Kasumi-1 (cell line): ENCODE measurements at regions not wholly inside any gene's neighbourhood (a gene's known extent, or its start where the extent isn't known, plus 50 kb on each side); places are given as distances from the start of the nearest gene placed in this dataset.
A peak's percentile ranks its signal among the peaks of the same experiment; 100 is the strongest.

ENCODE experiments used
- DNase-seq, 2 experiments: peaks; one replicate each; lab custom pipeline; 2025; lab: John Stamatoyannopoulos, UW

DNA sequence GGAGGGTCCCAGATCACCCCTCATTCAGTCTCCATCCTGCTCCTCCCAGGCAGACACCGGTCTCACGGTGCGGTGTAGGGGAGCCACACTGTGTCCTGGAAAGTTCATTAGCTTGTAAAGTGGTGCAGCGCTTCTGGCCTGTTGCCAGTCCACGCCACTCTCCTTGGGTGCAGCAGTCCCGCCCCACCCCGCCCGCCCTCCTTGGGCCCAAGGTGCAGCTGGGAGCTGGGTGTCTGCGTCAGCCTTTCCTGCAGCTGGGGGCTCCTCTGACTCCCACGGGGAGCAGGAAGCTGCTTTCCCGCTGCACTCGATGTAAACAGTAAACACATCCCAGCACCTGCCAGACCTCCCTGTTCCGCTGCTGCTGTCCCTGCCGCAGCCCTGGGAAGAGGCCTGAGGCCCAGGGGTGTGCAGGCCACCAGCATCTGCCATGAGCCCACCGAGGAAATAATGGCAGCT lies 53.8 kb upstream of the ASB18 start:
- DNase-seq, result no peak

DNA sequence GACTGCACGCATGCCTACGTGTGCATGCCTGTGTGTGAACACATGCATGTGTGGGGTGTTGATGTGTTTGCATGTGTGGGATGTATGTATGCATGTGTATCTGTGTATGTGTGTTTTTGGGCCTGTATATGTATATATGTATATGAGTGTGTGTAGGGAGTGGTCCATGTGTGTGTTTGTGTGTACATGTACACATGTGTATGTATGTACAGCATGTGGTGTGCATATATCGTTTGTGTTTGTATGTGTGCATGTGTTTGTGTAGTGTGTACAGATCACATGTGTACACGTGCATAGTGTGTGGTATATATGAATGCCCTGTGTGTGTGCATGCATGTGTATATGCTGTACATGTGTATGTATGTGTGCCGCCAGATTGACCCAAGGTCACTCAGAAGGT lies 54.2 kb upstream of the ASB18 start:
- no peak for DNase-seq

DNA sequence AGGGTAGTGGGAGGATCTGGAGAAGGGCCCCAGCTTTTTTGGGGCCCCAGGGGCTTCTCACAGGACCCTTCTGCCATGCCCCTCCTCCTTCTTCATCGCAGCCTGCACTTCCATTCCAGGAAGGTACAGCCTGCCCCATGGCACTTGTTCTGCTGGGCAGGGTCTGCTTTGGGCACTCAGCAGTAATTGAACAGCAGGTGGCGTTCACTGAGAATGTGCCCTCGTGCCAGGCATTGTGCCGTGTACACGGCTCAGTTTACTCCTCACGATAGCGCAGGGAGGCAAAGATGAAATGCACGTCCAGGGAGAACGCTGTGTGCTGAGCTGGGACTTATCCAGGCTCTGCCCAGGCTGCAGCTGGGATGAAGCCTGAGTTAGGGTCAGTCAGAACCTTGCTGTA lies 54.8 kb upstream of the ASB18 start:
- no peak for DNase-seq

DNA sequence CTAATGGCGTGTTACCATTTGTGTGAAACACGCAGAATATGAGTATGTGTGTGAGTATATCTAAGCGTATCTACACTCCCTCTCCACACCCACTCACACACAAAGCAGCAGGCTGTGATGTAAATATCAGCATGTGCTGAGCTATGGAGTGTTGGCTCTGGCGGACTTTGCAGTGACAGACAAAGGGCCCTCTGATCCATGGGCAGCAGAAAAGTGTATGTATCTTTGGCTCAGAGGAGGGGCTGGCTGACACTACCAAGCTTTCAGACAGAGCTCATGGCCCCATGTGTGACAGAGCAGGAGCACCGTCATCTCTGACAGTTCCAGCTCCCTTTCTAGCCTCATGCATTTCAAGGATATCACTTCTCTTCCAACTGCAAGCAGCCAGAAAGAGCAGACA lies 57.2 kb upstream of the ASB18 start:
- no peak for DNase-seq

DNA sequence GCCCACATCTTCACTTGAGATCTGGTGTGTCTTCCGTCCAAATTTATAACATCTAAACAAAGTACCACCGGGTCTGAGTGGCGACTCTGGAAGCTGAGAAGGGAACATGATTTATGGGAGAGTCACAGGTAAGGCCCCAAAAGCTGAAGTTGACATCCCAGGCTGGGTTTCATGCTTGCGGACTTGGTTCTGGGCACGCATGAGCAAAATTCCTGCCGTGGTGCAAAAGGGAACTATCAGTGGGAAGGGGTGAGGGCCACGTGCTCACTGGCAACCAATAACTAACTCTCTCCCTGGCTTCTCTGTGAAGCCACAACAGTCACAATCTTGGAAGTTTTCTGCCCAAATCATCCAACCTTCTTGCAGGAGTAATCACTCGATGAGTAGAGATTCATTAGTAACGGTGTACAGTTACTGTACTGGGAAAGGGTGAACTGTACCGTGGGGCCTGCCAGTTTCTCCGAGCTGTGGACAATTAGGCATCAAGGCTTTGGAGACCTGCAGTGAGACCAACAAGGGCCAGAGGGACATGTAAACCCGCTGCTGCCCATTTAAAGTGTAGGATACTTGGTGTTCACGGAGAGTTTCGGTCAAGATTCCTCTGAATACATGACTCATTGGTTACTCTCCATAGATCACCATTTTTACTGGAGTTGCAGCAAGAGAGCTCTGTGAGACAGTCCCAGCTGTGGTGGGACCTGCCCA lies 69.4 kb upstream of the ASB18 start:
- DNase-seq, result no peak

DNA sequence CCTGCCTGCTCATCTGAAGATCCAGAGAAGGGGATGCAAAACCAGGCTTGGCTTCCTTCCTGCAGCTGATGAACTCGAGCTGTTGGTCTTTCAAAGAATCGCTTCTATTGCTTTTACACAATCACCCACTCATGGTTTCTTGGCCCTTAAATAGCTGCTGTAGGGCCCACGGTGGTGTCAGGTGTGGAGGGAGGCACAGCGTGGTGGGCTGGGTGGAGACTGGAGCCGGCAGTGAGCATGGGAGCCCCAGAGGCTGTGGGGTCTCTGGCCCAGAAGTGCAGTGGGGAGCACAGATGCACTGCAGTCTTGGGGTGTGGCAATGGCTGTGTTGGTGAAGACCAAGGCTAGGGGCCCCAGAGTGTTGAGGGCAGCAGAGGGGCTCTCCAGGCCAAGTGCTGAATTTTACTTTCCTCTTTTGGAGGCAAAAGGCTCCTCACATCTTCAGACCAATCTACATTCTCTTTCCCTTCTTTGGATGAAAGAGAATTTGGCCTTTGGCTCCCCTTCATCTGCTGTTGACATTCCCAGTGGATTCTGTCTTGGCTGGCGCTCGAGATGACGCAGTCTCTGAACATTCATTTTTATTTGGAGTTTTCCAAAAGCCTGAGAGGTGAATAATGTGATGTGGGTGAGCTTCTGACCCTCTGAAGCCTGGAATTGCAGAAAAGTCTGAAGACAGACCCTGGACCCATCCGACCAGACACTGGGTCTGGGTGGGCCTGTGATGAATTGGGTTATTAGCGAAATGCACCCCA lies 70.1 kb upstream of the ASB18 start:
- DNase-seq, result no peak

DNA sequence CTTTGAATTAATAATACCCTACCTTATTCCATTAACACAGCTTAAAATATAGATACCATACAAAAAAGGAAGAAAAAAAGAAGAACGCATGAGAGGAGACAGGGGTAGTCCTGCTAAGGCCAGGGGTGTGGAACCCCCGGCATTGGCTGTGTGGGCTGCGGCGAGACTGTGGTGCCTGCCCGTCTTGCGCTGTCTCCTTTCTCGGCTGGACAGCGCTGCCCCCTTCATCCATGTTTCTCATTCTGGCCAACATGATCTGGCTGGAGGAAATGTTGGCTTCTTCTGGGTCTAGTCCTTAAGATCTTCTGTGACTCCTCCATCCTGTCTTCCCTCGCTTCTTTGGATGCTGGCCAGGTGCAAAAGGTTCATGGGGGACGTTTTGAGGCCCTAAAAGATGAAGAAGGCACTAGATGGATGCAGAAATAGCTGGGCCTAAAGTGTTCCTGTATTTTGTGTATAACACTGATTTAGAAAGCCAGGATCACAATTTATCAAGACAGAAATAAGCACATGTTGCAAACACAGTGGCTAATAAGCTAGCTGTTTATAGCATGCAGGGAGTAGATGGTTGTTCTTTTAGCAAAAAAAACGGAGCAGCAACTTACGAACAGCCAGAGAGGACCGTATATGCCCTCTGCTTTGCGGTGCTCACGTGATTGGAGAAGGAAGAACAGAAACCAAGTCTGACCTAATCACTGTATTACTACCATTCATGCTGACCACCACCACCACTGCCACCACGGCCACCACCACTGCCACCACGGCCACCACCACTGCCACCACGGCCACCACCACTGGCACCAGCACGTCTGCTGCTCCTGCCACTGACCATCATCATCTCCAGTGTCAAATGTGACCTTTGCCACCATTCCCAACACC lies 71.7 kb upstream of the ASB18 start:
- DNase-seq, result no peak

DNA sequence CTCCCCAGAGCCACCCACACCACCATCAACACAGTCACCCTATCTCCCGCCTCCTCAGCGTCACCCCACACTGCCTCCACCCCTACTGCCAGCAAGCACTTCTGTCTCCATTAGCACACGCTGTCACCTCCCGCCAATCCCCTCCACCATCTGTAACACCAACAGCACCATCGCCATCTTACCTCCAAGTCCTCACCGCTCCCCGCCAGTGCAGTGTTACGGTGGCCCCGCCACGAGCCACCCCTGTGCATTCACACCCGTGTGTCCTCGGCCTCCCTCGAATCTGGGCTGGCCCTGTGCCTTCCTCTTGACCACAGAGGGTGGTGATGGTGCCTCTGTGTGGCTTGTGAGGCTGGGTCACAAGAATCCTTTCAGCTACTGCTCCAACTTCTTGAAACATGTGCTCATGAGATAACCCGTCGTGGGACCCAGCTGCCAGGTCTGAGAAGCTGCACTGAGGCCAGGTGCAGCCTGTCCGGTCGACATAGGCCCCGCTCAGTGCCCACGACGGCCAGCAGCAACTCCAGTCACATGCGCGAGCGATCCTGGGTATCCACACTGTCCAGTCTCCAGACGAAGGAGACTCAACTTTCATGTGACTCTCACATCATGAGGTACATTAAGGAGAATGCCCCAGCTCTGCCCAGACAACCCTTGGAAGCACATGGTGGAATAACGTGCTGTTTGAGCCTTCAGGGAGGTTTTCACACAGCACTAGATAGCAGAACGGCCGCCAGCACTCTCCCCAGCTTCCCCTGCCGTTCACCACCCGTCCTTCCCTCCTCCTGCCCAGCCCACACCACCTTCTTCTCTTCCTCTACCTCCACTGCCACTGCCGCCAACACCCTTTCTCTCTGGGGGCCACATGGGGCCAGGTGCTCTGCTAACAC lies 72.6 kb upstream of the ASB18 start:
- no peak for DNase-seq

DNA sequence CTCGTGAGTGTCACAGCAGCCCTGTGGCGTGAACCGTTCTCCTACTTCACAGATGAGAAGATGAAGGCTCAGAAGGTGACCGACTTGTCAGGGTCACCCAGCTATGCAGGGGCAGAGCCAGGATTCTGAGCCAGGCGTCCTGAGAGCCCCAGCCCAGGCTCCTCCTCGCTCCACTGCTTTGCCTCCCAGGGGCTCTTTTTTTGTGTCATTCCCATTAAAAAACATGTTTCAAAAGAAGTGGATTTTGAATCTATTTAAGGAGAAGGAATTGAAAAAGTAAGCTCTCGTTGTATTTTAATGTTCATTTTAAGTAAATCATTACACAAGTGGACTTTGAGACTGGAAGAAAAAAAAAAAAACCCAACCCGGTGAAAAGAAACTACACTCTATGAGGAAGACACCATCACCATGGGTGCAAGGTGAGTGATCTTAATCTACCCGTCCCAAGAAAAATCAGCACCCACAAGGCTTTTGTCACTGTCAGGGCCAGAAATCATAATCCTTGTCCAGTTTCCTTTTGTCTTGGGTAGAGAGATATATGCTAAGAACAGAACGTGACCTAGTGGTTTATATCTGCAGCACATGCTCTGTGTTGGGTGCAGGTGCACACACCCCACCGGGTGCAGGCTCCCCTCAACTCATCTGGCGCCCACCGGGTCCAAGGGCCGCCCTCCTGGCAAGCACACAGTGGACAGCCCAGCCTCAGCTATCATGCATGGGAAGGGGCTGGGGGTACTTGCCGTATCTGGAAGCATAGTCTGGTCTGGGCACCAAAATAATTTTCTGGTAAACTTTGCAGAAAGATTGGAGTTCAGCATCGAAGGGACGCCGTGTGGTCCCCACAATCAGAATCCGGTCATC lies 73.5 kb upstream of the ASB18 start:
- DNase-seq, result no peak

DNA sequence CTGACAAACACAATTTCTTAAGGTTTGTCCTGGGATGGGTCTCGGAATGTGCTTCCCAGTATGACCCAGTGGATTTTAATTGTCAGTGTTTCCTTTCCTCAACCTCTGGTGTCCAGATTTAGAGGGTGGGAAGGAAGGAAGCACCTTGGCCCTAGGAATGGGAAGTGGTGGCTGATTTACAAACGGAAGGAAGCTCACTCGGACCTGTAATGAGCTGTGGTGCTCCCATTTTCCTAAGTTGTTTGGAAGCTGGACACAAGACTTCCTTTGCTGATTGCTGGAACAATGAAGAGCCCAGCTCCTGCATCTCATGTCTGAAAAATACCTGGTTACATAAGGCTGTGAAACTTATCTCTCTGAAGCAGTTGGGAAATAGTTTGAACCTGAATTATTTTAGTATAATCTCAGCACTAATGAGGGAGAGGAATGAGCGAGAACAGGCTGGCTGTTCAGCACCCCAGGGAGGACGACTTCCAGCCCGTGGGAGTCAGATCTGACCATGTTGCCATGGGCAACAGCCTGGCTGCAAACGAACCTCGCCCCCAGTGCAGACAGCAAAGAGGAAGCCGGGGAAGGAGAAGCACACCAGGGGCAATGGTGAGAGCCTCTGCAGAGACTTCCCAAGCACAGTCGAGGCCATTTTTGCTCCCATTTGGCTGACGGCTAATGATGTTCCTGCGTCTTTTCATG lies 74.4 kb upstream of the ASB18 start:
- no peak for DNase-seq

DNA sequence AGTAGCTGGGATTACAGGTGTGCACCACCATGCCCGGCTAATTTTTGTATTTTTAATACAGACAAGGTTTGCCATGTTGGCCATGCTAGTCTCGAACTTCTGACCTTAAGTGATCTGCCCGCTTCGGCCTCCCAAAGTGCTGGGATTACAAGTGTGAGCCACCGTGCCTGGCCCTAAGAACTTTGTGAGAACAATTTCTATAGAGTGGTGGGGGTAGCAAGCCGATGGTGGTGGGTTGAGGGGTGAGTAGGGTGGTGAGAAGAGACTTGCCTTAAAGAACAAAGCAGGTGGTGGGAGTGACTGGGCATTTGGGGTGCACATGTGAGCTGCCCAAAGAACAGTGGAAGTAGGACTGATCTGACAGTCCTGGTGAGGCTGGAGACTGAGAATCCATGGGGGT lies 76.0 kb upstream of the ASB18 start:
- no peak for DNase-seq

DNA sequence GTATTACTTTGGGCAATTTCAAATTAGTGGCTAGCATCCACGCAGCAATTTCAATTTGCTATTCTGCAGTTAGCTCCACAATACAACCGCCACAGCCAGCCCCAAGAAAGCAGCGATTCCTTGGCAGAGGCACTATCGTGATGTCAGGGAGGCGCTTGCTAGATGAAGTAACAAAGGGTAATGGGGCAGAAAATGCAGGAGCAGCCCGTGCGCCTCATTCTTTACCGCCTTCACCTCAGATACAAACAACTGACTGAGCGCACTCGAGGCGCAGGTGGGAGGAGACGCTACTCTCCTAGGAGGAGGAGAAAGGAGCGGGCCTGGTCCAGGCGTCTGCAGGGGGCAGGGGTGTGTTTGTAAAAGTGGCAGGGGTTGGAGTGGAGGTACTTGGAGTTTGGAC lies 76.9 kb upstream of the ASB18 start:
- DNase-seq, result no peak

DNA sequence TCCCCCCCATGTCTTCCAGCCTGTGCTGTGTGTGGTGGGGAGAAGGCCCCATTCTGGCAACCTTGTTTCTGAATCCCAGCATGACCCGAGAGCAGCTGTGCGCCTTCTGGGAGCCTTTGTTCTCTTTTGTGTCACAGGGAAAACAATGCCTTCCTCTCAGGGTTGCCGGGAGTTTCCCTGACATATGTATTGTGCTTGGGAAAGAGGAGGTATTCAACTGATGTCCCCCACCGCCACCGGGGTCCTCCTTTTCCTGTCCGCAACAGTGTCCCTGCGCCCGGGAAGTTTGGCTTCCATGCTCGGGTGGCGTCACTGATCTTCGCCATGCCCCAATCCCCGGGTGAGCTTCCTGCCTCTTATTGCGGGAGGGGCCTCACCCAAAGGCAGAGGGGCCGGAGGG lies 77.5 kb upstream of the ASB18 start:
- no peak for DNase-seq

DNA sequence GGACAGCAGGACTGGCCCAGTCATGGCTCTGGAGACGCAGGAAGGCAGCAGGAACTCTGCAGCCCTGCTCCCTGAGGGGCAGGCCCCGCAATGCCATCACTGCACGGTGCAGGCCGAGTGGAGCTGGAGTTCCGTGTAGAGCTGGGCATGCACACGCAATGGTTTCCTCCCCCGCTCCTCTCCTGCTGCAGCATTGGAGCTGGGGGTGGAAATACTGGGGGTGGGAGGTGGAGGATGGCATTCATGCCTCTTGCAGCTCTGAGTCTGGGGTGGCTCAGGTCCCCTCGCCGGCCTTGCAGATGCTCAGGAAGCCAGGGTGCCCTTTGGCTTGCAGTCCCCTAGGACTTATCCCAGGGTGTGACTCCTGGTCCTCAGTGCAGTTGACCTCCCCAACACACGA lies 78.3 kb upstream of the ASB18 start:
- DNase-seq, result no peak

DNA sequence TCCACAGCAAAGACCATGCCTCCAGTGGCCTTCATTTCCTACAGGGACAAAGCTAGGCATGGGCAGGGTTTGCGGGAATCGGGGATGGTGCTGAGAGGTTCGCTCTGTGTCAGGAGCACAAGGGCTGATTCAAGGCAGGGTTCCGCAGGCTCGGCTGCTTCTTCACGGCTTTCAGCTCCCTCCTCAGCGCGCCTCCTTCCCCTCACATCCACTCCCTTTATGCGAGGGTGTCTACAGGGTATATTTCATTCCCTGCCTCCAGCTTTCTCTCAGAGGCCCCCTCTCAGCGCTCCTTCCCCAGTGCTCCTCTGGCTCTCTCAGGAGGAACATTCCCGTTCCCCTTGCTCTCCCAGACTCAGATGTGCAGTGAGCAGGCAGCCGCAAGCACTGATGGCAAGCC lies 78.7 kb upstream of the ASB18 start:
- no peak for DNase-seq

DNA sequence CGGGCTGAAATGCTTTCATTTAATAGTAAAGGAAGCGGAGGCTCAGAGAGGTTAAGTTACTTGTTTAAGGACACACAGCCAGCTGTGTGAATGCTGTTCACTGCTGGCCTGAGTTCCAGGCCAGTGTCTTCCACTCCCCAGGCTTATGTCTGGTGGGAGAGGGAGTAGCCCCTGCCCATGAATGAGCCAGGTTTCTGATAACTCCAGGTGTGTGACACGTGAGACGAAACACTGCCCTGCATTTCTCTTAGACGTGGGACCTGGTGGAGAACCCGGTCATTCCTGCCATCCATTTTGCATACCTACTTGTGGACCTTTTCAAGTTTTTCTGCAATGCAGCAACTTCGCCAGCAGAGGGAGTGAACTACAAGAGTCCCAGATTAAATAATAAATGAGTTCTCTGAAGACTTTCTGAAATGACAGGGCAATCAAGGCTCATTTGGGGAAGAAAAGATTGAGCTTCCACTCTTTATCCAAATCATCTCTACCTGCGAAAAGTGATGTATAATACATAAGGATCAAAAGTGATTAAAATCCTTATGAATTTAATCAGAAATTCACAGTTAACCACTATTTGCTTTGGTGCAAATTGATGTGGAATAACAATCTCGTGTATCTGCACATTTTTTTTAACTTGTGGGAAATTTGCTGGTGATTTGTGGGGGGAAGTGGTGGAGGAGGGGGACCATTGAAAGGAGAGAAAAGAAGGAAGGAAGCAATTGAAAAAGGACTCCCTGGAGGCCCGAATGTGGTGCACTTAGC lies 79.4 kb upstream of the ASB18 start:
- peak; percentile 22 to 39 for DNase-seq

DNA sequence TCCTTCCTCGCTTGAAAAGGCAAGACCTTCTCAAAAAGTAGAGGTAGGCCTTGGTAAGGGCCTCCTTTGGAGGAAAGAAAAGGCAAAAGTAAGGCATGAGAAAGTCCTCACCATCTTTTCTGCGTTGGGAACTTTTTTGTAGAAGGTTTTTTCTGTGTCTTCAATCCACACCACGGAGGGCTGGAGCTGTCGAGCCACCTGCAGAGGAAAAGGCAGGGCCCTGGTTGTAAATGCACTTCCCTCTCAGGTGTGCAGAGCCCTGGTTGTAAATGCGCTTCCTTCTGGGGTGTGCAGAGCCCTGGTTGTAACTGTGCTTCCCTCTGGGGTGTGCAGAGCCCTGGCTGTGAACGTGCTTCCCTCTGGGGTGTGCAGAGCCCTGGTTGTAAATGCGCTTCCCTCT lies 80.2 kb upstream of the ASB18 start:
- DNase-seq, result no peak

DNA sequence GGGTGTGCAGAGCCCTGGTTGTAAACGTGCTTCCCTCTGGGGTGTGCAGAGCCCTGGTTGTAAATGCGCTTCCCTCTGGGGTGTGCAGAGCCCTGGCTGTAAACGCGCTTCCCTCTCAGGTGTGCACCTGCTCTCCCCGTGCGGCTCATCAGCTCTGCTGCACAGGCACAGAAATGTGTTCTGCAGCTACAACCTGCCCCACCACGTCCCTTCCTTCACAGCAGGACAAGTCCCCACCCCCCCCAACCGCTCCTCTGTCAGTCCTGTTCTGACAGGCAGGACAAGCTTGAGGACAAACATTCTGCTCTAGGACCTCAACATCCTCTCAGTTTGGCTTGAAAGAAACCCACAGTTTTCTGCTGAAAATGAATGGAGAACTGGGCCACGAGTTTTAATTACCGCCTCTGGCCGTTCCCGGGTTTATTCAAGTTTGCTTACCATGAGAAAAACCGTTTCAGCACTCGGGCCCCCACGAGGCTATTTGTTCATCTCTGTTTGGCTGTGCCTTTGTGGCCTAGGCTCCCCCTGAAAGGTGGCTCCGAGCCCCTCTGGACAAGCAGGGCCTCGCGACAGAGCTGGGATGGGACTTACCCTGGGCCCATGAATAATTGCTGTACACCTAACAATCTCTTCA lies 81.0 kb upstream of the ASB18 start:
- DNase-seq, result no peak

DNA sequence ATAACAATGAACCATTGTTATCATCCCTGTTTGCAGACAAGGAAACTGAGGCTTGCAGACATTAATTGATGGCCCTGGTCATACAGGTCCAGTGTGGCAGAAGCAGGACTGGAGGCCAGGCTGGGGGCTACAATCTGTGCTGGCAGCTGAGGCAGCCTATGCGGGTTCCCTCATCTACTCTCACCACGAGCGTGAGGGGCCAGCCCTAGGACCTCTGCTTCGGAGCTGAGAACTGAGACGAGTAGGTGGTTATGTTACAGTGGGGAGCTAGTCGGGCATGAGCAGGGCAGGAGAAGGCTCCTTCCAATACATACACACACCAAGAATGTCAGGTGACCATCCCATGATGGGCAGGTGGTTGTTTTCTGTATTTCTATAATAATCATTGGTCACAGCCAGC lies 82.2 kb upstream of the ASB18 start:
- no peak for DNase-seq
